ENCODE measurements at regions not wholly inside any gene's neighbourhood (a gene's known extent, or its start where the extent isn't known, plus 50 kb on each side); places are given as distances from the start of the nearest gene placed in this dataset.

GRCh38 chr5:74042559-74042958 is 416.6 kb downstream of the ARHGEF28 start:
- TF ChIP-seq CTCF (IDR thresholded peaks at IDR 0.05) (no peak), POLR2A (IDR thresholded peaks at IDR 0.05) (no peak)
